Activated T-cell treated with anti-CD3 and anti-CD28 coated beads for 4 hours (primary cell): ENCODE measurements at regions not wholly inside any gene's neighbourhood (a gene's known extent, or its start where the extent isn't known, plus 50 kb on each side); places are given as distances from the start of the nearest gene placed in this dataset.
A peak's percentile ranks its signal among the peaks of the same experiment; 100 is the strongest.
"Not testable (repeated sequence)": the region's sequence is repeated elsewhere in the genome, so short reads cannot be mapped to it uniquely, and the experiment has no call there.

ENCODE experiments used
- DNase-seq: peaks from one replicate; pipeline ENCODE4 v3.0.0-alpha.2; 2020

- DNase-seq, result no peak
Observed at GRCh38 chr1:204782118-204782700, 88.5 kb upstream of the NFASC start.

DNA sequence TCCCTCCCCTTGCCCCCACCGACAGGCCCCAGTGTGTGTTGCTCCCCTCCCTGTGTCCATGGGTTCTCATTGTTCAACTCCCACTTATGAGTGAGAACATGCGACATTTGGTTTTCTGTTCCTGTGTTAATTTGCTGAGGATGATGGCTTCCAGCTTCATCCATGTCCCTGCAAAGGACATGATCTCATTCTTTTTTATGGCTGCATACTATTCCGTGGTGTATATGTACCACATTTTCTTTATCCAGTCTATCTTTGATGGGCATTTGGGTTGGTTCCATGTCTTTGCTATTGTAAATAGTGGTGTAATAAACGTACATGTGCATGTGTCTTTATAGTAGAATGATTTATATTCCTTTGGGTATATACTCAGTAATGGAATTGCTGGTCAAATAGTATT is 85.6 kb upstream of the NFASC start:
- DNase-seq, result not testable (repeated sequence)

DNA sequence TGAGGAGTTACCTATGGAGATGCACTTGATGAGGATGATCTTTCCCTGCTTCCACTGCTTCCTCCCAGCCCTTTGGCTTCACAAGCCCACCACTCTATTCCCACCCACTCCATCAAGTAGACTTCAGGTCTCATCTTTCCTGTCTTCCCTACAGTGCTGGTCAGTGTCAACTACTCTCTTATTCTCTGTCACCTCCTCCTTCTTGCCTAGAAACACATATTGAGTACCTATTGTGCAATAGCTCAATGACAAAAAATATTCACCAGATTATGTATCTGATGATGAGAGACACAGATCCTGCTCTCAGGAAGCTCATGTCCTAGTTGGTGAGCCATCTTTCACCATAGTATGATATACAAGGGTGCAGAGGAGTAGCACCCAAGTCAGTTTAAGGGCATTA is 82.2 kb upstream of the NFASC start:
- no peak for DNase-seq

DNA sequence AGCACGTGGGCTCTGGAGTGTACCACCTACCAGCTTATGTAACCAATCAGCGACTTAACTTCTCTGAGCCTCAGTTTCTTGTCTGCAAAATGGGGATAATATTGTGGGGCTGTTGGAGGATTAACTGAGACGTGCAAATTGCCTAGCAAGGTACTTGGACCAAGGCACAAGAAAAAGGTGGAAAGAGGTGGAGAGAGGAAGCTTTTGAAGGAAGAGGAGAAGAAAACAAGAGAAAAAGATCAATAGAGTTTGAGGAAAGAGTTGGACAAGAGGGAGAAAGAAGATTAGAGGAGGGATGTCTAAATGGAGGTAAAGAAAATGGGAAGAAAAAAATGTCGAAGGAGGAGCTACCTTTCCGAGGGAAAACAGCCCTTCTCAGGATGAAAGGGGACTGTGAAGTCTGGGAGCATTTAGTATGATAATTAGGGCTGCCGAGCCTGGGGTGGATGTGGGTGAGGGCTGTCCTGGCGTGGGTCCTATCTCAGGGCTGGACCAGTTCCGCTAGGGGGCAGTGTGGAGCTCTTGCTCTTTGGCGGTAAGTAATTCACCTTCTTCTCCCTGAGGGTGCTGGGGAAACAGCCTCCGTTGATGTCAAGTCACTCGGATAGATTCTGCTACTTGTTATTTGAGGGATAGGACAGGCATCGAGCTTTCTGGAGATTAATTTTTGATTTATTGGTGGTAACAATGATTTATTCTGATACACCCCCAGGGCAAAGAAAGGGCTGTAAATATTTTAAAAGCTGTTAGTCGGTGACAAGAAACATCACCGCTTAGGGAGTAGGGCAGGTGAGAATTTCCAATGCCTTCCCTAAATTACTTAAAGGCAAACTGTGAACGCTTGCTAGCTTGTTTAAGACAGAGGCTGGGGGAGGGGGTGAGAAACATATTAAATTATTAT is 79.0 kb upstream of the NFASC start:
- DNase-seq, result peak; percentile 77

GRCh38 chr1:204792354-204792692 is 78.3 kb upstream of the NFASC start:
- DNase-seq, result no peak

GRCh38 chr1:204793259-204793914 is 77.3 kb upstream of the NFASC start:
- no peak for DNase-seq

DNA sequence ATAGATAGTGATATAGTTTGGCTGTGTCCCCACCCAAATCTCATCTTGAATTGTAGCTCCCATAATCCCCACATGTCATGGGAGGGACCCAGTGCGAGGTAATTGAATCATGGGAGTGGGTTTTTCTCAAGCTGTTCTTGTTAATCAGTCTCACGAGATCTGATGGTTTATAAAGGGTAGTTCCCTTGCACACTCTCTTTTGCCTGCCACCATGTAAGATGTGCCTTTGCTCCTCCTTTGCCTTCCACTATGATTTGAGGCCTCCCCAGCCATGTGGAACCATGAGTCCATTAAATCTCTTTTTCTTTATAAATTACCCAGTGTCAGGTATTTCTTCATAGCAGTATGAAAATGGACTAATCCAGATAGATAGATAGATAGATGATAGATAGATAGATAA is 73.8 kb upstream of the NFASC start:
- DNase-seq, result not testable (repeated sequence)

GRCh38 chr1:204797401-204797800 is 73.3 kb upstream of the NFASC start:
- no peak for DNase-seq

DNA sequence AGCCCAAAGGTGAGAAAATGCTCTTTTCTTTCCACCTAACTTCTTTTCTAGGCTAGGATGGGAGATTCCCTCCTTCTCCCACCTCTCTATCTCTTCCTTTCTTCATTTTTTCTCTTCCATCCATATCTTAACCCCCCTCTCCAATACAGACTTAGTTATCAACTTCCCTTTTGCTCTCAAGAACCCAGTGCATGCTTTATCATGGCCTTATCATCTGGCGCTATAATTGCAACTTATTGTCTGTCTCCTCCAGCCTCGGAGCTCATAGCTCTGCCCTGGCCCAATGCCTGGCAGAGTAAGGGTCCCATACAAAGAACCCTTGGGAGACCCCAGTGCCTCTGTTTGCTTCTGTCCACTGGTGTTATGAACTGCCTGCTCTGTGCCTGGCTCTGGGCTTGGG is 71.0 kb upstream of the NFASC start:
- no peak for DNase-seq

- DNase-seq, result no peak
Observed at GRCh38 chr1:204801211-204801610, 69.5 kb upstream of the NFASC start.

- DNase-seq, result no peak
Observed at GRCh38 chr1:204802401-204803175, 68.1 kb upstream of the NFASC start.

DNA sequence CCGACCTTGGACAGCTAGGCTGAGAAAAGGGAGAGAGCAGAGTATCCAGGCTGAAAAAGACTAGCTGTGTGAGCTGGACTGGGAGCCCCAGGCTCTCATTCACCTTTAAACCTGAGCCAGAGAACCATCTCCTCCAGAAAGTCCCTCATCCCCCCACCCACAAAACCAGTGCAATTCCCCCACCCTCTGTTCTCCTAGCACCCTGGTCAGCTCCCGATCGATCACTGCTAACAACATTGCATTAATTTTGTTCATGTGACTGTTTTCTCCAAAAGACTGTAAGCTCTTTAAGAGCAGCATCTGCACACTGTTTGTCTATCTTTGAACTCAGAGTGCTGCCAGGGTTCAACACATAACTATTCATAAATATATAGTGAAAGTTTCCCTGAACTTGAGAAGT is 67.1 kb upstream of the NFASC start:
- DNase-seq, result no peak

DNA sequence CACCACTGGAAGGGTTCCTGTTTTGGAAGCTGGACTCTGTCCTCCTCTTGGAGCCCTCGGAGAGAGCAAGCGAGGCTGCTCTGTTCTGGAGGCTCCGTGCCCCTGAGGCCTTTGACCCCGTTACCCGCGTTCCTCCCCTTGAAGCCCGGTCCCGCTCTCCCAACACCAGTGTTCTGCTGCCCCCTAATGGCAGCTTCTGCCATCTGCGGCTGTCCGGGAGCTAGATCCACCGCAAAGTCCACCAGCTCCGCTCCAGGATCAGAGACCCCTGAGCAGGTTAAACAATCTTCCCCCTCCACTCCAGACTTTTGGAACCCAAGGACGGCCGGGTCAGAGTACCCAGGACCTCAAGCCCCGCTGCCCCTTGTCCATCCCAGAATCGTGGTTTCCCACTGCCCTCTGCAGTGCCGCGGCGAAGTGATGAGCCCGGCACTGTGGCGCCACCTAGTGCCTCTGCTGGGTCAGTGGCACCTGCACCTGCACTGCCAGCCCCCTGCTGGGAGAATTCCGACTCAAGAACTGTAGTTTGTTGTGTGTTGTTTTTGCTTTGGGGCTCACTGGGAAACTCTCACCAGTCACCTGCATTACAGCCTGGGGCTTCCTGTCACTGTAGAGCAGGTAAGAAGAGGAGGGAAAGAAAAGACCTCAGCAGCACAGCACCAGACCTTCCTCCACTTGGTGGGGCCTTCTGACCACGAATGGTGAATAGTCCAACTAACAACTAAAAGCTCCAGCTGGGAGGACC is 63.5 kb upstream of the NFASC start:
- peak; percentile 80 for DNase-seq

DNA sequence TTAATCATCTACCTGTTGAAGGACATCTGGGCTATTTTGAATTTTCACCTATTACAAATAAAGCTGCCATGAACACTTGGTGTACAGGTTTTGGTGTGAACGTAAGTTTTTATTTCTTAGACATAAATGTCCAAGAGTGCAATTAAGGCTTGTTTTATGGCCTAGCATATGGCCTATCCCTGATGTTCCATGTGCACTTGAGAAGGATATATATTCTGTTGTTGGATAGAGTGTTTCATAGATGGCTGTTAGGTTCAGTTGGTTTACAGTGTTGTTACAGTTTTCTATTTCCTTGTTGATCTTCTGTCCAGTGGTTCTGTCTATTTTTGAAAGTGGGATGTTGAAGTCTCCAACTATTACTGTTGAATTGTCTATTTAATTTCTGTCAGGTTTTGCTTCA is 61.2 kb upstream of the NFASC start:
- no peak for DNase-seq

- DNase-seq, result no peak
Observed at GRCh38 chr1:204812842-204813241, 57.8 kb upstream of the NFASC start.

GRCh38 chr1:204813522-204813921 is 57.1 kb upstream of the NFASC start:
- no peak for DNase-seq

GRCh38 chr1:204814166-204814884 is 56.3 kb upstream of the NFASC start:
- DNase-seq, result no peak

- DNase-seq, result no peak
Observed at GRCh38 chr1:204817341-204817740, 53.3 kb upstream of the NFASC start.

DNA sequence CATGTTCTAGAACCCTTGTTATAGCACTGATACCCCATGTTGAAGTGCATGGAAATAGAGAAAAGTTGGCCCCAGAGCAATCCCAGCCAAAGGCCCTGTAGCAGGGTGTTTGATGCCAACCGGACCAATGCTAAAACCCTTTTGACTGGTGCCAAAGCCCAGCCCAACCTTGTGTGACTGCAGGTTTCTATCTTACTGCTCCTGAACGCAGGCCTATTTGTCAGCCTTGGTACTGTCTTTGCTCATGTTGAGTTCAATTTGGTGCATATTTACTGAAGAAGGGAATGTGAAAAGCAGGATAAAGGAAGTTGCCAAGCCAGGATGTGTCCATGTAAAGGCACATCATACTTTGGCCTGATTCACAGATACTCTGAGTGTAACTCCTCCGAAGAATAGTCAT is 51.7 kb upstream of the NFASC start:
- no peak for DNase-seq

- no peak for DNase-seq
Observed at GRCh38 chr1:204819495-204819894, 51.2 kb upstream of the NFASC start.
